ENCODE measurements at regions not wholly inside any gene's neighbourhood (a gene's known extent, or its start where the extent isn't known, plus 50 kb on each side); places are given as distances from the start of the nearest gene placed in this dataset.
"Not testable (repeated sequence)": the region's sequence is repeated elsewhere in the genome, so short reads cannot be mapped to it uniquely, and the experiment has no call there.

- DNase-seq (ENCODE audit: low read depth): no peak
- TF ChIP-seq, protein P1, sequence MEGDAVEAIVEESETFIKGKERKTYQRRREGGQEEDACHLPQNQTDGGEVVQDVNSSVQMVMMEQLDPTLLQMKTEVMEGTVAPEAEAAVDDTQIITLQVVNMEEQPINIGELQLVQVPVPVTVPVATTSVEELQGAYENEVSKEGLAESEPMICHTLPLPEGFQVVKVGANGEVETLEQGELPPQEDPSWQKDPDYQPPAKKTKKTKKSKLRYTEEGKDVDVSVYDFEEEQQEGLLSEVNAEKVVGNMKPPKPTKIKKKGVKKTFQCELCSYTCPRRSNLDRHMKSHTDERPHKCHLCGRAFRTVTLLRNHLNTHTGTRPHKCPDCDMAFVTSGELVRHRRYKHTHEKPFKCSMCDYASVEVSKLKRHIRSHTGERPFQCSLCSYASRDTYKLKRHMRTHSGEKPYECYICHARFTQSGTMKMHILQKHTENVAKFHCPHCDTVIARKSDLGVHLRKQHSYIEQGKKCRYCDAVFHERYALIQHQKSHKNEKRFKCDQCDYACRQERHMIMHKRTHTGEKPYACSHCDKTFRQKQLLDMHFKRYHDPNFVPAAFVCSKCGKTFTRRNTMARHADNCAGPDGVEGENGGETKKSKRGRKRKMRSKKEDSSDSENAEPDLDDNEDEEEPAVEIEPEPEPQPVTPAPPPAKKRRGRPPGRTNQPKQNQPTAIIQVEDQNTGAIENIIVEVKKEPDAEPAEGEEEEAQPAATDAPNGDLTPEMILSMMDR (IDR thresholded peaks at IDR 0.05; ENCODE audit: low read depth, low read length, missing control alignments): no peak
- H3K4me3 ChIP-seq (ENCODE audit: low read depth, low read length): no peak overlapping the region
- in situ Hi-C loops (cut with HindIII; ENCODE audit: low sequenced_read_pairs): loop anchor here (5.0 kb wide), 2 partner anchors 47 to 63 kb away; no protein-coding TSS in a partner anchor
These were observed 290.2 kb upstream of the KLF4 start for GRCh38 chr9:107779731-107780130.

GRCh38 chr9:107778661-107779060 lies 289.1 kb upstream of the KLF4 start:
- H3K4me3 ChIP-seq (ENCODE audit: low read depth, low read length): no peak overlapping the region
- DNase-seq (ENCODE audit: low read depth): no peak
- in situ Hi-C loops (cut with HindIII; ENCODE audit: low sequenced_read_pairs): no loop called here
- TF ChIP-seq, protein P1 (IDR thresholded peaks at IDR 0.05; ENCODE audit: low read depth, low read length, missing control alignments): no peak

DNA sequence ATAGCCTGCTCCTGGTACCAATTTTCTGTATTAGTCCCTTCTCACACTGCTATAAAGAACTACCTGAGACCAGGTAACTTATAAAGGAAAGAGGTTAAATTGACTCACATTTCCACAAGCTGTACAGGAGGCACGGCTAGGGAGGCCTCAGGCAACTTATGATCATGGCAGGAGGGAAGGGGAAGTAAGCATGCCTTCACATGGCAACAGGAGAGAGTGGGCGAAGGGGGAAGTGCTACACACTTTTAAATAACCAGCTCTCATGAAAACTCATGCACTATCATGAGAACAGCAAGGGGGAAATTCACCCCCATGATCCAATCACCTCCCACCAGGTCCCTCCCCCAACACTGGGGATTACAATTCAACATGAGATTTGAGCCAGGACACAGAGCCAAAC lies 284.5 kb upstream of the KLF4 start:
- H3K4me3 ChIP-seq (ENCODE audit: low read depth, low read length); DNase-seq (ENCODE audit: low read depth); in situ Hi-C loops (cut with HindIII; ENCODE audit: low sequenced_read_pairs): not testable (repeated sequence)

- no peak for DNase-seq (ENCODE audit: low read depth)
- no peak overlapping the region for H3K4me3 ChIP-seq (ENCODE audit: low read depth, low read length)
- in situ Hi-C loops (cut with HindIII; ENCODE audit: low sequenced_read_pairs): no loop called here
- TF ChIP-seq, protein P1 (IDR thresholded peaks at IDR 0.05; ENCODE audit: low read depth, low read length, missing control alignments): no peak
These were observed 283.4 kb upstream of the KLF4 start for GRCh38 chr9:107772988-107773387.

DNA sequence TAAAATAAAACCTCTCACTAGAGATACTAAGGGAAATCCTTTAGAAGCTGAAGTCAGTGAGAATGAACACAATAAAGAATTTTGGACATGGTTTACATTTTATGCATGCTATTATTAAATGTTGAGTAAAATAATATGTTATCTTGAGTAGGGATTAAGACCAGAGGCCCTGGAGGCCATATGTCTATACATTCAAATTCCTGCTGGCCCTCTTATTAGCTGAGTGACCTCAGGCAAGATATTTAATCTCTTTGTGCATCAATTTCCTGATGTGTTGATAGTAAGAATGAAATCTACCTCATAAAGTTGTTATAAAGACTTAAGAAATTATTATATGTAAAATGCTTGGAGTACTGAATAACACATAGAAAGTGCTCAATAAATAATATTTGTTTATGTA lies 281.1 kb upstream of the KLF4 start:
- TF ChIP-seq, protein P1 (IDR thresholded peaks at IDR 0.05; ENCODE audit: low read depth, low read length, missing control alignments): no peak
- no peak overlapping the region for H3K4me3 ChIP-seq (ENCODE audit: low read depth, low read length)
- no peak for DNase-seq (ENCODE audit: low read depth)
- in situ Hi-C loops (cut with HindIII; ENCODE audit: low sequenced_read_pairs): no loop called here

GRCh38 chr9:107768224-107768623 lies 278.7 kb upstream of the KLF4 start:
- no peak for DNase-seq (ENCODE audit: low read depth)
- in situ Hi-C loops (cut with HindIII; ENCODE audit: low sequenced_read_pairs): no loop called here
- TF ChIP-seq, protein P1 (IDR thresholded peaks at IDR 0.05; ENCODE audit: low read depth, low read length, missing control alignments): no peak
- H3K4me3 ChIP-seq (ENCODE audit: low read depth, low read length): no peak overlapping the region

GRCh38 chr9:107767711-107768110 lies 278.1 kb upstream of the KLF4 start:
- in situ Hi-C loops (cut with HindIII; ENCODE audit: low sequenced_read_pairs): no loop called here
- TF ChIP-seq, protein P1 (IDR thresholded peaks at IDR 0.05; ENCODE audit: low read depth, low read length, missing control alignments): no peak
- H3K4me3 ChIP-seq (ENCODE audit: low read depth, low read length): no peak overlapping the region
- no peak for DNase-seq (ENCODE audit: low read depth)

DNA sequence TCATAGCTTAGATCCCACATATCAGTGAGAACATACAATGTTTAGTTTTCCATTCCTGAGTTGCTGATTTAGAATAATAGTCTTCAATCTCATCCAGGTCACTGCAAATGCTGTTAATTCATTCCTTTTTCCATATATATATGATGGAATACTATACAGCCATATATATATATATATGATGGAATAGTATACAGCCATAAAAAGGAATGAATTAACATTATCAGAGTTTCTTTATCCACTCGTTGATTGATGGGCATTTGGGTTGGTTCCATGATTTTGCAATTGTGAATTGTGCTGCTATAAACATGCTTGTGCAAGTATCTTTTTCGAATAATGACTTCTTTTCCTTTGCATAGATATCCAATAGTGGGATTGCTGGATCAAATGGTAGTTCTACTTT lies 273.9 kb upstream of the KLF4 start:
- in situ Hi-C loops (cut with HindIII; ENCODE audit: low sequenced_read_pairs); H3K4me3 ChIP-seq (ENCODE audit: low read depth, low read length); DNase-seq (ENCODE audit: low read depth): not testable (repeated sequence)

Measured in astrocyte of the cerebellum (primary cell).